ENCODE measurements at regions not wholly inside any gene's neighbourhood (a gene's known extent, or its start where the extent isn't known, plus 50 kb on each side); places are given as distances from the start of the nearest gene placed in this dataset.

DNA sequence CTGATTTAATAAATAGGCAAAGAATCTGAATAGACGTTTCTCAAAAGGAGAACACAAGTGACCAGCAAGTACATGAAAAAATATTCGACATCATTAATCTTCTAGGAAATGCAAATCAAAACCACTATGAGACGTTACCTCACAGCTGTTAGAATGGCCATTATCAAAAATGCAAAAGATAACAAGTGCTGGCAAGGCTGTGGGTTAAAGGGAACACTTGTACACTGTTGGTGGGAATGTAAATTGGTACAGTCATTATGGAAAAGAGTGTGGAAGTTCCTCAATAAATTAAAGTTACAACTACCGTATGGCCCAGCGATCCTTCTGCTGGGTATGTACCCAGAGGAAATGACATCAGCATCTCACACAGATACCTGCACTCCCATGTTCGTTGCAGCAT is 253.9 kb upstream of the BMP2 start:
- Mint-ChIP-seq H3K4me1 (no peaks in the 10 kb centered on the region), H3K27me3 (no peaks in the 10 kb centered on the region), H3K36me3 (ENCODE audit: low read depth) (no peaks in the 10 kb centered on the region), H3K4me3 (no peak overlapping the region), H3K9me3 (peaks cover 3% of the 10 kb centered on the region), H3K27ac (no peak overlapping the region)
- DNase-seq, result no peak
- intact Hi-C loops (cut with micrococcal nuclease), result no loop called here

DNA sequence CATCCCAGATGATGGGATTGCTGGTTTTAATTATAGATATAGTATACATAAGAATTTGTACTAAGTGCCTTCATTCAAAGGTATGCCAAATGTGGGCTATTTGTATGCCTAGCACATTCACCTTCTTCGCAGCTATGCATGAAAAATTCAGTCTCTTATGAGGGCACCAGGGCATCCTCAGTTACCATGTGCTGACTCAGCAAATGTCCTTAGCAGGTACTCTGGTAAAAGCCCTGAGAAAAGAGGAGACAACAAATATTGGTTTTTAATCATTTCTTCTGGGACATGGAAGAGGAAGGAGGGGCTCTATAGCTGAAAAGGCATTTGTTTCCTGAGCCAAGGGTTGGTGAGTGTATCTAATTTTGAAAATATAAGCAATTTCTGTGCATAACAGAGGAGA is 258.1 kb upstream of the BMP2 start:
- no peaks in the 10 kb centered on the region for H3K27me3 Mint-ChIP-seq
- H3K4me3 Mint-ChIP-seq, result no peak overlapping the region
- H3K4me1 Mint-ChIP-seq, result no peaks in the 10 kb centered on the region
- no peaks in the 10 kb centered on the region for H3K36me3 Mint-ChIP-seq (ENCODE audit: low read depth)
- intact Hi-C loops (cut with micrococcal nuclease), result no loop called here
- H3K9me3 Mint-ChIP-seq, result peaks cover 7% of the 10 kb centered on the region
- no peak for DNase-seq
- no peak overlapping the region for H3K27ac Mint-ChIP-seq

DNA sequence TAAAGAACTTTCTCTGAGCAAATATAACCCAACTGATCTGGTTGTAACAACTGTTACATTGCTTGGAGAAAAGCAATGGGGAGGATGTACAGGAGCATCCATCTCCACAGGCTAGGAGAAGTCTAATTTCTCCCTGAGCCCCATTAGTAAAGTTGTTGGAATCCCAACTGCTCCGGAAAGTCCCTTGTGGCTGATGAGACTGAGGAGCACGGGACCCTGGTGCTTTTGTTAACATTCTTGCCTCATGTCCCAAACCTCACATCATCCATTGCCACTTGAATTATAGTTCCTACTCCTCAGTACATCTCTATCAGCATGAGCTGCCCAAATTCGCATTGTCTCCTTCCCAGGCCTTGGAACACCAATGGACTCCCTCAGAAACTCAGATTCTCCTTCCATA is 260.6 kb upstream of the BMP2 start:
- intact Hi-C loops (cut with micrococcal nuclease), result no loop called here
- Mint-ChIP-seq H3K27ac (no peak overlapping the region), H3K36me3 (ENCODE audit: low read depth) (no peaks in the 10 kb centered on the region), H3K27me3 (no peaks in the 10 kb centered on the region), H3K4me3 (no peak overlapping the region), H3K4me1 (no peaks in the 10 kb centered on the region), H3K9me3 (peaks cover 11% of the 10 kb centered on the region)
- DNase-seq, result no peak

GRCh38 chr20:6504826-6505225 is 262.7 kb upstream of the BMP2 start:
- Mint-ChIP-seq H3K4me1 (no peaks in the 10 kb centered on the region), H3K27ac (no peak overlapping the region), H3K9me3 (peaks cover 11% of the 10 kb centered on the region), H3K4me3 (no peak overlapping the region), H3K27me3 (no peaks in the 10 kb centered on the region), H3K36me3 (ENCODE audit: low read depth) (no peaks in the 10 kb centered on the region)
- DNase-seq, result no peak
- intact Hi-C loops (cut with micrococcal nuclease), result no loop called here

DNA sequence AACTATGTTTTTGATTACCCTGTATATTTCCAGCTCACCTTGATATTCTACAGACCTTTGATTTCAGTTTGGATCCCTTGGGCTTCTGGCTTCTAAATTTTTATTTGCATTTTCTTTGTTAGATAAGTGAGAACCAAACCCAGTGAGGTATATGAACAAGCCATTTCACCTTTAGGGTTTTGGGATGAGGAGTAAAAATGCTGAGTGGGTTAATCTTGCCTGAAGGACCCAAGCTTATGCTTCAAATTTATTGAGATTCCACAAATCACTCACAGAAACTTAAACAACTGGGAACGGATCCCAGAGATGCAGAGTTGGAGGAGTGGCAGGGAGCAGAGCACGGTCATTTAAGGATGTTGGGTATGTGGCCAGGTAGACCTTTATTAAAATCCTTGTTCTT is 263.3 kb upstream of the BMP2 start:
- no peaks in the 10 kb centered on the region for H3K4me1 Mint-ChIP-seq
- intact Hi-C loops (cut with micrococcal nuclease), result no loop called here
- no peaks in the 10 kb centered on the region for H3K27me3 Mint-ChIP-seq
- no peak for DNase-seq
- no peak overlapping the region for H3K4me3 Mint-ChIP-seq
- H3K27ac Mint-ChIP-seq, result no peak overlapping the region
- peaks cover 11% of the 10 kb centered on the region for H3K9me3 Mint-ChIP-seq
- H3K36me3 Mint-ChIP-seq (ENCODE audit: low read depth), result no peaks in the 10 kb centered on the region

DNA sequence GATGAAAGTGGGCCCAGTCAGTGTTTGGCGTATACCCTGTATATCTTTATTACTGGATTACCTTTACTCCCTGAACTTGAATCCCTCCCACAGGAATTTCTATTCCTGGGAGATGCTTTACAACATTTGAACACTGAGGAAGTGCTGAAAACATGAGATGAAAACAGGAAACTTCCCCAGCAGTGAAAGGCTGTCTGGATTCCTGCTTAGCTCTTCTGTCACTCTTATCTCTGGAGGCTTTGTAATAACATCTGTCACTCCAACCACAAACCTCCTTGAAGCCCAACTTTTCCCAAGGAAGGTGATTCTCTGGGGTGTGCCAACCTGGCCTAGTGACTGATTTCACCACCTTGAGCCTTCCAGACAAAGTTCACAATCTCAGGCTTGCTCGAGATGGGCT is 264.5 kb upstream of the BMP2 start:
- H3K4me3 Mint-ChIP-seq, result no peak overlapping the region
- H3K9me3 Mint-ChIP-seq, result peaks cover 11% of the 10 kb centered on the region
- H3K4me1 Mint-ChIP-seq, result no peaks in the 10 kb centered on the region
- intact Hi-C loops (cut with micrococcal nuclease), result no loop called here
- H3K36me3 Mint-ChIP-seq (ENCODE audit: low read depth), result no peaks in the 10 kb centered on the region
- H3K27ac Mint-ChIP-seq, result no peak overlapping the region
- no peaks in the 10 kb centered on the region for H3K27me3 Mint-ChIP-seq
- no peak for DNase-seq

DNA sequence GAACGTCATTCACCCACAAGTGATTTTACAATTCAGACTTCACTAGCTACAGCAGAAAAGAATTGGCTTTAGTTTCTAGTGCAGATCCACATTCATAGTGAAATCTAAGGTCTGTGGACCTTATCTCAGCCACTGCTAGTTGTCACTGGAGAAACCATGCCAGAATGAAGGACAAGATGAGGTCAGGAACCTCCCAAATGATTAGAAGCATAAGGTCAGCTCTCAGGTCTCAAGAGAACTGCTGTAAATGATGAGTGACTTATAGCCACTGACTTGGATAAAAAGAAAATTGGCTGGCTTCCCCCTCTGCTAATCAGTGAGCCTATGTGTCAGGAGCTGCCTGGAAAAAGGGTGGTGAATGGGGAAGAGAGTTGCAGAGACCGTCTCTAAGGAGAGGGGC is 265.3 kb upstream of the BMP2 start:
- Mint-ChIP-seq H3K27ac (no peak overlapping the region), H3K36me3 (ENCODE audit: low read depth) (no peaks in the 10 kb centered on the region), H3K9me3 (peaks cover 11% of the 10 kb centered on the region), H3K4me1 (no peaks in the 10 kb centered on the region), H3K4me3 (no peak overlapping the region), H3K27me3 (no peaks in the 10 kb centered on the region)
- no peak for DNase-seq
- intact Hi-C loops (cut with micrococcal nuclease), result no loop called here

DNA sequence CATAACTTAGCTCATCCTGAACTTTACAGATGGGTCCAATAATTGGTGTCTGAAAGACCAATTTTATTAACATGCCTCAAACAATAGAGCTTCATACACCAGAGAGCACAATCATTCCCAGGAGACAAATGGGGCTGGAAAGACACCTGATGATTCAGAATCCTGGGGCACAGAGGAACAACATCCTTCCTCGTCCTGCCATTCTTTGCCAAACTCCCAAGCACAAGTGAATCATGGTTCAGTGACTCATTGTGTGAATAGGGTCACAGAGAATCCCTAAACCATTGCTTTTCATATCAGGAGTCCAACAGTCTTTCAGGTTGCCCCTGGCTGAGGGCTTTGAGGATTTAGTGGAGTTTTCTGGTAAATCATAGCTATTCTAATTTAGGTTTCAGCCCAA is 266.4 kb upstream of the BMP2 start:
- no peaks in the 10 kb centered on the region for H3K4me1 Mint-ChIP-seq
- no peak for DNase-seq
- H3K4me3 Mint-ChIP-seq, result no peak overlapping the region
- no peaks in the 10 kb centered on the region for H3K36me3 Mint-ChIP-seq (ENCODE audit: low read depth)
- intact Hi-C loops (cut with micrococcal nuclease), result no loop called here
- no peak overlapping the region for H3K27ac Mint-ChIP-seq
- no peaks in the 10 kb centered on the region for H3K27me3 Mint-ChIP-seq
- peaks cover 7% of the 10 kb centered on the region for H3K9me3 Mint-ChIP-seq

DNA sequence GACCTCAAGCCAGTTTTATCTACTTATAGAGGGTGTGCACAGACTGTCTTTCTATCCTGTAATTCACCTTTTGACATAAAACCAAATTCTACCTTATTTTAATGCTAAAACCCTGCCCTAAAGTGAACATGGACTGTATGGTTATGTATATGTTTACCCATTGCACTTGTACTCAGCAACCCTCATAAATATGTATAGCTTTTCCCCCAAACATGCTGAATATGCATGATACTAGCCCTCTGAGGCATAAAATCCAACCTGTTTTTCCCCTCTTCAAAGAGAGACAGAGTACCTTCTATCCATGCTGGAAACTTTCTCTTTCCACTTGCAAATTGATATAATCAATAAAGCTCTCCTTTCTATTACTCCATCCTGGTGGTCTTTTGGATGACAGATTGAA is 267.9 kb upstream of the BMP2 start:
- intact Hi-C loops (cut with micrococcal nuclease), result no loop called here
- Mint-ChIP-seq H3K9me3 (peaks cover 4% of the 10 kb centered on the region), H3K36me3 (ENCODE audit: low read depth) (no peaks in the 10 kb centered on the region), H3K4me3 (no peak overlapping the region), H3K4me1 (no peaks in the 10 kb centered on the region), H3K27me3 (no peaks in the 10 kb centered on the region), H3K27ac (no peak overlapping the region)
- no peak for DNase-seq

- H3K9me3 Mint-ChIP-seq, result no peaks in the 10 kb centered on the region
- H3K27ac Mint-ChIP-seq, result no peak overlapping the region
- H3K27me3 Mint-ChIP-seq, result no peaks in the 10 kb centered on the region
- intact Hi-C loops (cut with micrococcal nuclease), result no loop called here
- H3K4me3 Mint-ChIP-seq, result no peak overlapping the region
- no peaks in the 10 kb centered on the region for H3K36me3 Mint-ChIP-seq (ENCODE audit: low read depth)
- no peaks in the 10 kb centered on the region for H3K4me1 Mint-ChIP-seq
- DNase-seq, result no peak
Measured at GRCh38 chr20:6496874-6497273, 270.6 kb upstream of the BMP2 start.

GRCh38 chr20:6495907-6496306 is 271.6 kb upstream of the BMP2 start:
- no peak overlapping the region for H3K4me3 Mint-ChIP-seq
- intact Hi-C loops (cut with micrococcal nuclease), result no loop called here
- no peak overlapping the region for H3K27ac Mint-ChIP-seq
- DNase-seq, result no peak
- no peaks in the 10 kb centered on the region for H3K9me3 Mint-ChIP-seq
- H3K27me3 Mint-ChIP-seq, result no peaks in the 10 kb centered on the region
- no peaks in the 10 kb centered on the region for H3K4me1 Mint-ChIP-seq
- H3K36me3 Mint-ChIP-seq (ENCODE audit: low read depth), result no peaks in the 10 kb centered on the region

DNA sequence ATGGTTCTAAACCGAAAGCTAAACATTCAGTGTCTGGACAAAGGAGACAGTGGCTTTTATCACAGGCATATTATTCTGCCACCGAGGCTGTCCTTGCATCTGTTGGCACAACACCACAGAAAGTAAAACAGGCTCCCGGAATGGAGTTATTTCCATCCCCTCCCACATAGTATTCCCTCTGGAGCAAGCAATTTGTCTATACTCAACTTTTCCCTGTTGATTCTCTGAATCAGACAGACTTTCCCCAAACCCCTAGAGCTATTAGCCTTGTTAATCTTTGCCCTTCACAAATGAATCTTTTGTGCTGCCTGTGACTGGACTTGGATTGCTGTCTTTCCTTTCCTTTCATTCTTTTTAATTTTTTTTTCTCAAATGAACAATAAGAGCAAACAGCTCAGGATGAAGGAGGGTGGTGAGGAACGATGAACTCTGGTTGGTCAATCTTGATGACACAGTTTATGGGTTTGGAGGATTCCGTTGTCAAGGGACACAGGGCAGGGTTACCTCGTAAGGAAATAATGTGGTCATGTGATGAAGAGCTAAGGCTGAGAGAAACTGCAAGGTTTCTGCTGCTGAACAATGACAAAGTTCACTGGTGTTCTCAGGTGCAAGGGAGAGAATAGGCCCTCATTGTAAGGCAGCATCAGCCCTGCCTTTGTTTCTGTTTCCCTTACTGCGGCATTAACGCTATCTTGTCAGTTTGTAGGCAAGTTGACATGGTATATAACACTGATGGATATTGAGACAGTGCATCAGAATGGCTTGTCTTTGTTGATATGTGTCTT is 275.0 kb upstream of the BMP2 start:
- intact Hi-C loops (cut with micrococcal nuclease), result no loop called here
- no peak for DNase-seq
- no peak overlapping the region for H3K4me3 Mint-ChIP-seq
- H3K27me3 Mint-ChIP-seq, result no peaks in the 10 kb centered on the region
- no peaks in the 10 kb centered on the region for H3K36me3 Mint-ChIP-seq (ENCODE audit: low read depth)
- no peaks in the 10 kb centered on the region for H3K9me3 Mint-ChIP-seq
- no peak overlapping the region for H3K27ac Mint-ChIP-seq
- H3K4me1 Mint-ChIP-seq, result no peaks in the 10 kb centered on the region

- H3K36me3 Mint-ChIP-seq (ENCODE audit: low read depth), result no peaks in the 10 kb centered on the region
- H3K27ac Mint-ChIP-seq, result no peak overlapping the region
- no peaks in the 10 kb centered on the region for H3K27me3 Mint-ChIP-seq
- no peaks in the 10 kb centered on the region for H3K4me1 Mint-ChIP-seq
- no peaks in the 10 kb centered on the region for H3K9me3 Mint-ChIP-seq
- no peak overlapping the region for H3K4me3 Mint-ChIP-seq
- intact Hi-C loops (cut with micrococcal nuclease), result no loop called here
- no peak for DNase-seq
Measured at GRCh38 chr20:6490849-6491248, 276.6 kb upstream of the BMP2 start.

DNA sequence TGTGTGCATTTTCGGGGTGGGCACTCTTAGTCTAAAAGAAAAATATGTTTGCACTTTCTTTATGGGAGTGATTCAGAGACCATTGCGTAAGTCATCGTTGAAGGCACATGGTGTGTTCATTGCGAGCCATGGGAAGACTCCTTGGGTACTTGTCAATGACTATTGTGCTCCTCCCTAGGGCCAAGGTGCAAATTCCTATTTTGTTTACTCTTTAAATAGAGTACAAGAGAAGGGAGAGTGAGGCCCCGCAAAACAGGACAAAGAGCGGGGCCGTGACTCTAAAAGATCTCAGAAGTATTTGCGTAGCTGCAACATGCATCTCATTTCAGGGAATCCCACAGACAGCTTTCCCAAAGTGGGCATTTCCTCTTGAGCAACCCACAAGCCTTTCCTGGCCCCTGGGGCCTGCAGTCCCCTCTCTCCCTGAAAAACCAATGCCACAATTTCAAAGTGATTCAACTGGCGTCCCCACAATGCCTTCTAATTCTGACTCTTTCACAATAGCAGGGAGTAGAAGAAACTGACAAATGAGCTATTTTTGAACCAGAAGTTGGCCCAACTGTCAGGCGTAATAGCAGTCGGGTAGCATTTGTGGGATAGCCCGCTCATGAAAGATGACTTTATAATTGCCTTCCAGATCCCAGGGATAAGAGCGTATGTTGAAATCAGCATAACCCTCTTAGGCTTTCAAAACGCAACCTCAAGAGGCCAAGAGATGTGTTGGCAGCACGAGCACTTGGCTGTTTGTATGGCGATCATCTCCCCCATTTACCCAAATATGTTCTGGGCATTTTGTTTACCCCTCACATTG is 277.9 kb upstream of the BMP2 start:
- Mint-ChIP-seq H3K36me3 (ENCODE audit: low read depth) (no peaks in the 10 kb centered on the region), H3K27ac (no peak overlapping the region), H3K4me3 (no peak overlapping the region), H3K9me3 (no peaks in the 10 kb centered on the region), H3K27me3 (no peaks in the 10 kb centered on the region), H3K4me1 (no peaks in the 10 kb centered on the region)
- DNase-seq, result no peak
- intact Hi-C loops (cut with micrococcal nuclease), result no loop called here
